Neural progenitor cell (in vitro differentiated cells): ENCODE measurements at regions not wholly inside any gene's neighbourhood (a gene's known extent, or its start where the extent isn't known, plus 50 kb on each side); places are given as distances from the start of the nearest gene placed in this dataset.

Experiments
- EZH2phosphoT487 ChIP-seq: fragments of 200-600 bp; sonication (generic); IDR thresholded peaks from 2 replicates; pipeline ENCODE4 v1.6.1; 2017; ENCODE audit warnings: antibody characterized with exemption
- TF ChIP-seq, protein P1 (sequence below): fragments of 200-600 bp; sonication (generic); IDR thresholded peaks from 2 replicates; pipeline ENCODE4 v1.5.1; 2017; ENCODE audit warnings: antibody characterized with exemption, mild to moderate bottlenecking

- TF ChIP-seq, protein P1, sequence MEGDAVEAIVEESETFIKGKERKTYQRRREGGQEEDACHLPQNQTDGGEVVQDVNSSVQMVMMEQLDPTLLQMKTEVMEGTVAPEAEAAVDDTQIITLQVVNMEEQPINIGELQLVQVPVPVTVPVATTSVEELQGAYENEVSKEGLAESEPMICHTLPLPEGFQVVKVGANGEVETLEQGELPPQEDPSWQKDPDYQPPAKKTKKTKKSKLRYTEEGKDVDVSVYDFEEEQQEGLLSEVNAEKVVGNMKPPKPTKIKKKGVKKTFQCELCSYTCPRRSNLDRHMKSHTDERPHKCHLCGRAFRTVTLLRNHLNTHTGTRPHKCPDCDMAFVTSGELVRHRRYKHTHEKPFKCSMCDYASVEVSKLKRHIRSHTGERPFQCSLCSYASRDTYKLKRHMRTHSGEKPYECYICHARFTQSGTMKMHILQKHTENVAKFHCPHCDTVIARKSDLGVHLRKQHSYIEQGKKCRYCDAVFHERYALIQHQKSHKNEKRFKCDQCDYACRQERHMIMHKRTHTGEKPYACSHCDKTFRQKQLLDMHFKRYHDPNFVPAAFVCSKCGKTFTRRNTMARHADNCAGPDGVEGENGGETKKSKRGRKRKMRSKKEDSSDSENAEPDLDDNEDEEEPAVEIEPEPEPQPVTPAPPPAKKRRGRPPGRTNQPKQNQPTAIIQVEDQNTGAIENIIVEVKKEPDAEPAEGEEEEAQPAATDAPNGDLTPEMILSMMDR = no peak
- no peak for TF ChIP-seq EZH2phosphoT487
Observed at GRCh38 chr5:101440173-101440572, 537.1 kb upstream of the ST8SIA4 start.
